ENCODE measurements at regions not wholly inside any gene's neighbourhood (a gene's known extent, or its start where the extent isn't known, plus 50 kb on each side); places are given as distances from the start of the nearest gene placed in this dataset.

DNA sequence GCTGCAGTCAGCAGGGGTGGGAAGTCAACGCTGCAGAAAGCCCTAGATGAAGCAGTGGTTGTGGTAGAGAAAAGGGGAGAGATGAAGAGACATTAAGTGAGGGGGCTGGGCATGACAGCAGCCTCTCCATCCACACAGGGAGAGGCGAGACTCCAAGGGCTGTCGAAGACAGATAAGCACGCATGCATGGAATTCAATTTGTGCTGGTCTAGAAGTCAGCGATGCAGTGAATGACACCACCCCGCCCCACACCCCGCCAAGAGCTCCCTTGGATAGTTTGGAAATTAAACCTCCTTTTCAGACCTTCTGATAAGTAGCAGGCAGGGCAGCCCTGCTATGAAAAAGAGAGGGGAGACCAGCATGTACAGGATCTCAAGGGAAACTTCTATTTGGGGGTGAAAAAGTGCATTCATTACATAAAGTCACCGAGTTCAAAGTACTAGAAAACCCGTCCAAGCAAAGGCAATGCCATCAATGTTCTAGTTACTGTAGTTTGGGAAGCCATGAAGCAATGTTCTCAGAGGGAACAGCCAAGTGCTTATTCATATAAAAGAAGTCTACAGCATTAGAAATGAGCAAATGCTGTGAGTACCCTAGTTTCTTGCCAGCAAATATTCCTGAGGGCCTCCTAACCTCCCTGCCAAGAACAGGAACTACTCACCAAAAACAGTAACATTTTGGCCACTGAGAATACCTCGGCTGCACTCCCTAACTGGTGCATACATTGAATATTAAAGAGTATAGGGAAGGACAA is 152.3 kb upstream of the ANXA10 start:
- TF ChIP-seq, protein P1, sequence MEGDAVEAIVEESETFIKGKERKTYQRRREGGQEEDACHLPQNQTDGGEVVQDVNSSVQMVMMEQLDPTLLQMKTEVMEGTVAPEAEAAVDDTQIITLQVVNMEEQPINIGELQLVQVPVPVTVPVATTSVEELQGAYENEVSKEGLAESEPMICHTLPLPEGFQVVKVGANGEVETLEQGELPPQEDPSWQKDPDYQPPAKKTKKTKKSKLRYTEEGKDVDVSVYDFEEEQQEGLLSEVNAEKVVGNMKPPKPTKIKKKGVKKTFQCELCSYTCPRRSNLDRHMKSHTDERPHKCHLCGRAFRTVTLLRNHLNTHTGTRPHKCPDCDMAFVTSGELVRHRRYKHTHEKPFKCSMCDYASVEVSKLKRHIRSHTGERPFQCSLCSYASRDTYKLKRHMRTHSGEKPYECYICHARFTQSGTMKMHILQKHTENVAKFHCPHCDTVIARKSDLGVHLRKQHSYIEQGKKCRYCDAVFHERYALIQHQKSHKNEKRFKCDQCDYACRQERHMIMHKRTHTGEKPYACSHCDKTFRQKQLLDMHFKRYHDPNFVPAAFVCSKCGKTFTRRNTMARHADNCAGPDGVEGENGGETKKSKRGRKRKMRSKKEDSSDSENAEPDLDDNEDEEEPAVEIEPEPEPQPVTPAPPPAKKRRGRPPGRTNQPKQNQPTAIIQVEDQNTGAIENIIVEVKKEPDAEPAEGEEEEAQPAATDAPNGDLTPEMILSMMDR (IDR thresholded peaks at IDR 0.05 in 2 of 3, conservative IDR thresholded peaks at IDR 0.05 in 1 of 3; ENCODE audit: borderline replicate concordance in 1 of 3, insufficient read depth in 1 of 3, low read depth in 2 of 3, low read length in 2 of 3), result no peak
- TF ChIP-seq POLR2A (IDR thresholded peaks at IDR 0.05; ENCODE audit: borderline replicate concordance, extremely low read depth, insufficient read depth, insufficient read length), result no peak
- TF ChIP-seq EZH2 (IDR thresholded peaks at IDR 0.05), result no peak

Data from HCT116 (cell line).